Neural cell (in vitro differentiated cells): ENCODE measurements at regions not wholly inside any gene's neighbourhood (a gene's known extent, or its start where the extent isn't known, plus 50 kb on each side); places are given as distances from the start of the nearest gene placed in this dataset.

Source experiments
- H2AFZ ChIP-seq: fragments of 200-600, 300-800 bp; sonication (generic), shearing (Covaris generic); 2 replicates; pipeline ENCODE4 v1.6.0; 2014; ENCODE audit warnings: low read depth, mild to moderate bottlenecking, antibody characterized with exemption, low read length, moderate library complexity
- H3F3A ChIP-seq: fragments of 200-600 bp; shearing (Covaris generic); 2 replicates; pipeline ENCODE4 v1.6.1; 2016; ENCODE audit warnings: mild to moderate bottlenecking, moderate library complexity, mixed read lengths, antibody characterized with exemption, low read length; ENCODE audit not compliant: insufficient read depth, poor library complexity, severe bottlenecking
- H3K27ac ChIP-seq: fragments of 200-600, 300-800 bp; sonication (generic), shearing (Covaris generic); 2 replicates; pipeline ENCODE4 v1.5.1; 2014; ENCODE audit warnings: mild to moderate bottlenecking, low read length, moderate library complexity
- H3K27me3 ChIP-seq: fragments of 300-800, 200-600 bp; sonication (generic), shearing (Covaris generic); 2 replicates; pipeline ENCODE4 v1.6.0; 2014; ENCODE audit warnings: mild to moderate bottlenecking, low read depth, low read length, moderate library complexity; ENCODE audit not compliant: insufficient read depth
- H3K36me3 ChIP-seq: fragments of 300-800, 200-600 bp; sonication (generic), shearing (Covaris generic); 2 replicates; pipeline ENCODE4 v1.5.1; 2014; ENCODE audit warnings: mild to moderate bottlenecking, antibody characterized with exemption, low read length, moderate library complexity; ENCODE audit not compliant: insufficient read depth
- H3K4me2 ChIP-seq: fragments of 300-800, 200-600 bp; sonication (generic), shearing (Covaris generic); 2 replicates; pipeline ENCODE4 v1.6.0; 2014; ENCODE audit warnings: mild to moderate bottlenecking, low read length
- H3K4me3 ChIP-seq: fragments of 300-800, 200-600 bp; sonication (generic), shearing (Covaris generic); 2 replicates; pipeline ENCODE4 v1.5.1; 2014; ENCODE audit warnings: mild to moderate bottlenecking, low read length, moderate library complexity
- H3K79me2 ChIP-seq: fragments of 200-600 bp; shearing (Covaris generic); replicated peaks from 2 replicates; pipeline ENCODE4 v1.6.0; 2014; ENCODE audit warnings: mild to moderate bottlenecking, low read length, moderate library complexity; ENCODE audit not compliant: insufficient read depth
- H3K9ac ChIP-seq: fragments of 300-800, 200-600 bp; sonication (generic), shearing (Covaris generic); 2 replicates; pipeline ENCODE4 v1.6.1; 2016; ENCODE audit warnings: mild to moderate bottlenecking, low read length, mixed read lengths
- H3K9me2 ChIP-seq: fragments of 200-600 bp; shearing (Covaris generic); 2 replicates; pipeline ENCODE4 v1.6.1; 2016; ENCODE audit warnings: mild to moderate bottlenecking, low read length, mixed read lengths; ENCODE audit not compliant: insufficient read depth
- H3K9me3 ChIP-seq: fragments of 200-600, 300-800 bp; sonication (generic), shearing (Covaris generic); 2 replicates; pipeline ENCODE4 v1.6.1; 2016; ENCODE audit warnings: mild to moderate bottlenecking, mixed run types, low read length, moderate library complexity, mixed read lengths
- H4K20me1 ChIP-seq: fragments of 200-600 bp; shearing (Covaris generic); 2 replicates; pipeline ENCODE4 v1.6.1; 2016; ENCODE audit warnings: mild to moderate bottlenecking, mixed run types; ENCODE audit not compliant: insufficient read depth
- EP300 ChIP-seq: fragments of 450-650 bp; conservative IDR thresholded peaks from 2 replicates; pipeline ENCODE4 v1.6.1; 2014; ENCODE audit warnings: antibody characterized with exemption, mild to moderate bottlenecking, moderate library complexity; ENCODE audit not compliant: poor library complexity, severe bottlenecking
- EZH2 ChIP-seq: fragments of 200-600, 300-800 bp; shearing (Covaris generic), sonication (generic); IDR thresholded peaks from 2 replicates; pipeline ENCODE4 v1.6.1; 2014; ENCODE audit warnings: antibody characterized with exemption, low read length, borderline replicate concordance, mild to moderate bottlenecking; ENCODE audit not compliant: insufficient read depth, poor library complexity, severe bottlenecking
- MXI1 ChIP-seq: fragments of 450-650 bp; conservative IDR thresholded peaks from 2 replicates; pipeline ENCODE4 v1.6.1; 2014; ENCODE audit warnings: antibody characterized with exemption, mild to moderate bottlenecking; ENCODE audit not compliant: poor library complexity, severe bottlenecking
- POLR2AphosphoS5 ChIP-seq: IDR thresholded peaks from 2 replicates; pipeline ENCODE4 v1.6.1; 2012
- RAD21 ChIP-seq: fragments of 450-650 bp; conservative IDR thresholded peaks from 2 replicates; pipeline ENCODE4 v1.6.1; 2014; ENCODE audit warnings: antibody characterized with exemption, mild to moderate bottlenecking, moderate library complexity
- SMC3 ChIP-seq: fragments of 450-650 bp; conservative IDR thresholded peaks from 2 replicates; pipeline ENCODE4 v1.6.1; 2014; ENCODE audit warnings: antibody characterized with exemption, mild to moderate bottlenecking, moderate library complexity; ENCODE audit not compliant: poor library complexity
- TAF1 ChIP-seq: IDR thresholded peaks from 2 replicates; pipeline ENCODE4 v1.6.1; 2012; ENCODE audit warnings: low read depth
- TF ChIP-seq, protein P1 (sequence below): fragments of 450-650 bp; IDR thresholded peaks from 2 replicates; pipeline ENCODE4 v1.5.1; 2014; ENCODE audit warnings: antibody characterized with exemption, mild to moderate bottlenecking, moderate library complexity; ENCODE audit not compliant: poor library complexity, severe bottlenecking
- TF ChIP-seq, protein P2 (sequence below): IDR thresholded peaks from 2 replicates; pipeline ENCODE4 v1.6.1; 2012; ENCODE audit warnings: borderline replicate concordance

DNA sequence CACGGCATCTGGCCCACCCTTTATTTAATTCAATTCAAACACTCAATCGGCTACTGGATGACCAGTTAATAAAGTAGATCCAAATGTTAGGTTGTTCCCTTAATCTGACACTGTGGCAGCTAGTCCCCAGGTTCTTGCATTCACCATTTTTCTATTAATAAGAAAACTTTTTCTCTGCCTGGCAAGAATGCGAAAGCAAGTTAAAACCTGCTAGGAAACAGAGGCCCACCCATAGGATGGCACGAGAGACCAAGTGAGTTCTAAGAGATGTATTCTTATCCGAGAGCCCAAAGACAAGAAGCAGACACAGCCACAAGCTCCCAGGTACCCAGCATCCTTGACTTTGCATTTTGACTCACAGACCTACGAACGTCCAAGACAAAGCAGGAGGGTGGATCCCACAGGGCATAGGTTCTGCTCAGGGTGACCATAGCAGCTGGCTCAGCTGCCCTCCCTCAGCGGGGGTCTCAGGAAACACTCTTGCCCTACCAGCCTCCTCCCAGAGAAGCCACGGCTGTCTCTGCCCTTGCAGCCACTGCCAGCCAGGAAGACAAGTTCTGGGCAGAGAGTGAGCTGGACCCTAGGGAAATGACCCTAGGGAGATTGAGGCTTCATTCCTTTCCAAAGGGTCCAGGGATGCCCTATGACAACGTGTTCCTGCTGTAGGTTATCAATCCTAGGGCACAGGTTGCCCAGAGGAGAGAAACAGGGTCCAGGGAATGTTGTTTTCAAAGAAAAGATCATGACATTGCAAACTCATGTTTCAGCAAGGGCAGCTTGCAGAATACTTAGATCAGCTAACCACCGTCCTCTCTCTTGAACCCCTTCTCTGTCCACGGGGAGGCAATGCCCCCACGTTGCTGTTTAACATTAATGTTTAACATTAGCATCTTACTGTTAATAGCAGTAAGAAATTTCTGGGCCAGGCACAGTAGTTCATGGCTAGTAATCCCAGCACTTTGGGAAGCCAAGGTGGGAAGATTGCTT is 147.2 kb upstream of the ZNF507 start:
- Histone ChIP-seq H3K27me3 (no peaks in the 10 kb centered on the region), H4K20me1 (no peaks in the 10 kb centered on the region), H3F3A (no peaks in the 10 kb centered on the region), H3K9me2 (no peaks in the 10 kb centered on the region), H3K9me3 (peaks cover 3% of the 10 kb centered on the region), H3K4me3 (no peak overlapping the region), H3K27ac (no peak overlapping the region), H3K79me2 (no peaks in the 10 kb centered on the region), H3K4me2 (no peak overlapping the region), H2AFZ (no peak overlapping the region), H3K36me3 (no peaks in the 10 kb centered on the region), H3K9ac (no peak overlapping the region)
- TF ChIP-seq EZH2 = no peak
- no peak for TF ChIP-seq SMC3
- TF ChIP-seq, protein P1, sequence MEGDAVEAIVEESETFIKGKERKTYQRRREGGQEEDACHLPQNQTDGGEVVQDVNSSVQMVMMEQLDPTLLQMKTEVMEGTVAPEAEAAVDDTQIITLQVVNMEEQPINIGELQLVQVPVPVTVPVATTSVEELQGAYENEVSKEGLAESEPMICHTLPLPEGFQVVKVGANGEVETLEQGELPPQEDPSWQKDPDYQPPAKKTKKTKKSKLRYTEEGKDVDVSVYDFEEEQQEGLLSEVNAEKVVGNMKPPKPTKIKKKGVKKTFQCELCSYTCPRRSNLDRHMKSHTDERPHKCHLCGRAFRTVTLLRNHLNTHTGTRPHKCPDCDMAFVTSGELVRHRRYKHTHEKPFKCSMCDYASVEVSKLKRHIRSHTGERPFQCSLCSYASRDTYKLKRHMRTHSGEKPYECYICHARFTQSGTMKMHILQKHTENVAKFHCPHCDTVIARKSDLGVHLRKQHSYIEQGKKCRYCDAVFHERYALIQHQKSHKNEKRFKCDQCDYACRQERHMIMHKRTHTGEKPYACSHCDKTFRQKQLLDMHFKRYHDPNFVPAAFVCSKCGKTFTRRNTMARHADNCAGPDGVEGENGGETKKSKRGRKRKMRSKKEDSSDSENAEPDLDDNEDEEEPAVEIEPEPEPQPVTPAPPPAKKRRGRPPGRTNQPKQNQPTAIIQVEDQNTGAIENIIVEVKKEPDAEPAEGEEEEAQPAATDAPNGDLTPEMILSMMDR = no peak
- no peak for TF ChIP-seq TAF1
- TF ChIP-seq EP300 = no peak

DNA sequence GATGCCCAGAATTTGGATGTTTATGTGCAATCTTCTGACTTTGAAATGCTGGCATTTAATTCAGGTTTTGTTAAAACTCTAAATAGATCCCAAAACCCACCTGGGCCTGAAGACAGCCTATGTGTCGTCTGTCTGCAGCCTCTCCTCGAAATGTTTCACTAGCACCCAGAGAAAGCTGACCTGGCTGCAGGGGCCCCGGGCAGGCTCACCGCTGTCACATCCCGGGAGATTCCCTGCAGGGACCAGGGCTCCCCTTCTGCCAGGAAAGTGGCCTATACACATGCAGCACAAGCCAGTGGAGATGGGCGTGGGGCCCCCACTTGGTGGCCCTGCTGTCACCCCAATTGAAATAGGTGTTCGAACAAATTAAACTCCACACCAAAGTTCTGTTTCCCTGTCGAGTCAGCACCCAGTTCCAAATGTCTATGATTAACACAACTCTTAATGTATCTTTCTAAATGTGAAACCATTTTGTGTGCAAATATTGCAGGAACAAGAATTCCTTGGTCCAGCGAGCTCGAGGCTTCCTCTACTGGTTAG is 145.8 kb upstream of the ZNF507 start:
- Histone ChIP-seq H3K27ac (no peak overlapping the region), H3K4me2 (no peak overlapping the region), H3F3A (no peaks in the 10 kb centered on the region), H3K36me3 (no peaks in the 10 kb centered on the region), H3K27me3 (no peaks in the 10 kb centered on the region), H3K4me3 (no peak overlapping the region), H2AFZ (no peak overlapping the region), H3K9me3 (peaks cover under 1% of the 10 kb centered on the region), H3K9ac (no peak overlapping the region), H3K9me2 (no peaks in the 10 kb centered on the region), H3K79me2 (no peaks in the 10 kb centered on the region), H4K20me1 (no peaks in the 10 kb centered on the region)
- TF ChIP-seq EP300 = no peak
- TF ChIP-seq, protein P1 = no peak
- TF ChIP-seq EZH2 = no peak
- no peak for TF ChIP-seq POLR2AphosphoS5
- TF ChIP-seq, protein P2, sequence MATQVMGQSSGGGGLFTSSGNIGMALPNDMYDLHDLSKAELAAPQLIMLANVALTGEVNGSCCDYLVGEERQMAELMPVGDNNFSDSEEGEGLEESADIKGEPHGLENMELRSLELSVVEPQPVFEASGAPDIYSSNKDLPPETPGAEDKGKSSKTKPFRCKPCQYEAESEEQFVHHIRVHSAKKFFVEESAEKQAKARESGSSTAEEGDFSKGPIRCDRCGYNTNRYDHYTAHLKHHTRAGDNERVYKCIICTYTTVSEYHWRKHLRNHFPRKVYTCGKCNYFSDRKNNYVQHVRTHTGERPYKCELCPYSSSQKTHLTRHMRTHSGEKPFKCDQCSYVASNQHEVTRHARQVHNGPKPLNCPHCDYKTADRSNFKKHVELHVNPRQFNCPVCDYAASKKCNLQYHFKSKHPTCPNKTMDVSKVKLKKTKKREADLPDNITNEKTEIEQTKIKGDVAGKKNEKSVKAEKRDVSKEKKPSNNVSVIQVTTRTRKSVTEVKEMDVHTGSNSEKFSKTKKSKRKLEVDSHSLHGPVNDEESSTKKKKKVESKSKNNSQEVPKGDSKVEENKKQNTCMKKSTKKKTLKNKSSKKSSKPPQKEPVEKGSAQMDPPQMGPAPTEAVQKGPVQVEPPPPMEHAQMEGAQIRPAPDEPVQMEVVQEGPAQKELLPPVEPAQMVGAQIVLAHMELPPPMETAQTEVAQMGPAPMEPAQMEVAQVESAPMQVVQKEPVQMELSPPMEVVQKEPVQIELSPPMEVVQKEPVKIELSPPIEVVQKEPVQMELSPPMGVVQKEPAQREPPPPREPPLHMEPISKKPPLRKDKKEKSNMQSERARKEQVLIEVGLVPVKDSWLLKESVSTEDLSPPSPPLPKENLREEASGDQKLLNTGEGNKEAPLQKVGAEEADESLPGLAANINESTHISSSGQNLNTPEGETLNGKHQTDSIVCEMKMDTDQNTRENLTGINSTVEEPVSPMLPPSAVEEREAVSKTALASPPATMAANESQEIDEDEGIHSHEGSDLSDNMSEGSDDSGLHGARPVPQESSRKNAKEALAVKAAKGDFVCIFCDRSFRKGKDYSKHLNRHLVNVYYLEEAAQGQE = no peak
- TF ChIP-seq RAD21 = no peak
- TF ChIP-seq MXI1 = no peak
- TF ChIP-seq SMC3 = no peak
- TF ChIP-seq TAF1 = no peak
